ENCODE measurements at regions not wholly inside any gene's neighbourhood (a gene's known extent, or its start where the extent isn't known, plus 50 kb on each side); places are given as distances from the start of the nearest gene placed in this dataset.
"Not testable (repeated sequence)": the region's sequence is repeated elsewhere in the genome, so short reads cannot be mapped to it uniquely, and the experiment has no call there.

GRCh38 chr5:36782612-36783011 lies 94.0 kb upstream of the NIPBL start:
- not testable (repeated sequence) for DNase-seq

DNA sequence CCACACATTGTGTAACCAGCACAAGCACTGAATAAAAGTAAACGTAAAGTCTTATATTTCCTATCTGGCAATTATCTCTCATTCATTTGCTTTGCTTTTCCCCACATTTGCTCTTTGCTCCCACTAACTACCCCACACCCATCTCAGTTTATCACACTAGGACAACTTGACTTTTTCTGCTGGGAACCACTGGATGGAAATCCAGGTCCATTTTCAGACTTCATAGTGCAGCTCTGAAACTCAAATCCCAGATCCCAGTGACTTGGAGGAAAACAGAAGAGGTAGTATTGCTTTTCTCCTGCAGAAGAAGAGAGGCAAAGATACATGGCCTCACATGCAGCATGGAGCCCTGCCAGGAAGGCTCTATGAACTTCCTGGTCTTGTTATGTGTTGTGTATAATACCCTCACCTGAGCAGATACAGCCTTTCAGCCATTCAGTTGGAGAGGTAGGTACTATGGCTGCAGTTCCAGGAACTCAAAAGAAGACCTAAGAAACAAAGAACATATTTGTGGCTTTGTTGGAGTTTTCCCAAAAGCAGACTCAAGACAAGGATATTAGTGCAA lies 90.0 kb upstream of the NIPBL start:
- no peak for DNase-seq

DNA sequence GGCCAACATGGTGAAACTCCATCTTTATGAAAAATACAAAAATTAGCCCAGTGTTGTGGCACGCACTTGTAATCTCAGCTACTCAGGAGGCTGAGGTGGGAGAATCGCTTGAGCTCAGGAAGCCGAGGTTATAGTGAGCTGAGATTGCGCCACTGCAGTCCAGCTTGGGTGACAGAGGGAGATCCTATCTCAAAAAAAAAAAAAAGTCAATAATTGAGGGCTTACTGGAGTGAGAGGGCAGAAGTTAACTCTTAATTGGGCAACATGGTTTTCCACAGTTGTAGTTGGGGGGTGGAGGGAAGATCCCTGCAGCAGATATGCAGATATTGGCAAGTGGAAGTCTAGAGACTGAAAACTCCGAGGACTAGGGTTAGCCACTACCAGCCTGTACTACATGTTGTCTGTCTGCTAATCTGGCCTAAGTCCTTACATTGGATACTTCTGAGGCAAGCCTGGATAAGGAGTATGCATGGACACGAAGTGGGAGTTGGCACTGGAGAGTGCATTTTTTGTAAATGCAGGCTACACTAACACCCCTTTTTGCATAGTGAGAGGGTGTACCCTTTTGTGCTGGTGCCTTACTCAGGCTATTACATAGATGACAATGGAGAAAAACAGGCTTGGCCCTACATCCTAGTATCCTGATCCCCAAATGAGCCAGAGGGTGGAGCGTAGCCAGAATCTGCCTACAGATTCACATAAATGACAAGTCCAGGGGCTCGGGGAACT lies 89.0 kb upstream of the NIPBL start:
- no peak for DNase-seq

DNA sequence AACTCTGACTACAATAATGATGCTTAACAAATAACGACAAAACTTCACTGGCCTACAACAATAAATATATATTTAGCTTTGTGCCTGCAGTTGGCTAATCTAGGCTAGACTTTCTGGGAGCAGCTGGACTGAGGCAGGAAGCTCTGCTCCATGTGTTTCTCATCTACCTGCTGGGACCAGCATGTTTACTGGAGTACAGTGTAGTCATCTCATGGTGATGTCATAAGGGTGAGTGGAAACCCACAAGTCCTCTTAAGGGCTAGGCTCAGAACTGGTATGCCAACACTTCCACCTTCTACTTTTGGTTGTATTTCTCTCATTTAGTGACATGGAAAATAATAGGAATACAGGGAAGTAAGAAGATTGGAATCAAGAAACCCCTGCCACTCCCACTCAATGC lies 85.7 kb upstream of the NIPBL start:
- DNase-seq: no peak

- DNase-seq: no peak
These were observed 83.9 kb upstream of the NIPBL start for GRCh38 chr5:36792560-36793180.

- no peak for DNase-seq
These were observed 81.2 kb upstream of the NIPBL start for GRCh38 chr5:36795366-36795765.

GRCh38 chr5:36796155-36796554 lies 80.4 kb upstream of the NIPBL start:
- DNase-seq: no peak

GRCh38 chr5:36801523-36801922 lies 75.0 kb upstream of the NIPBL start:
- no peak for DNase-seq

- no peak for DNase-seq
These were observed 74.4 kb upstream of the NIPBL start for GRCh38 chr5:36802187-36802586.

DNA sequence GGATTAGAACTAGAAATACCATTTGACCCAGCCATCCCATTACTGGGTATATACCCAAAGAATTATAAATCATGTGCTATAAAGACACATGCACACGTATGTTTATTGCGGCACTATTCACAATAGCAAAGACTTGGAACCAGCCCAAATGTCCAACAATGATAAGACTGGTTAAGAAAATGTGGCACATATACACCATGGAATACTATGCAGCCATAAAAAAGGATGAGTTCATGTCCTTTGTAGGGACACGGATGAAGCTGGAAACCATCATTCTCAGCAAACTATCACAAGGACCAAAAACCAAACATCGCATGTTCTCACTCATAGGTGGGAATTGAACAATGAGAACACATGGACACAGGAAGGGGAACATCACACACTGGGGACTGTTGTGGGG lies 63.3 kb upstream of the NIPBL start:
- DNase-seq: not testable (repeated sequence)

GRCh38 chr5:36815871-36816270 lies 60.7 kb upstream of the NIPBL start:
- no peak for DNase-seq

- DNase-seq: no peak
These were observed 55.7 kb upstream of the NIPBL start for GRCh38 chr5:36820900-36821299.

GRCh38 chr5:36826694-36827093 lies 49.9 kb upstream of the NIPBL start:
- no peak for DNase-seq
